Osteocyte (in vitro differentiated cells): ENCODE measurements at regions not wholly inside any gene's neighbourhood (a gene's known extent, or its start where the extent isn't known, plus 50 kb on each side); places are given as distances from the start of the nearest gene placed in this dataset.

Source experiments
- DNase-seq: peaks from one replicate; pipeline ENCODE4 v3.0.0; 2021; ENCODE audit warnings: mixed read lengths; ENCODE audit not compliant: unreplicated experiment; ENCODE audit errors: extremely low spot score
- H3K27ac Mint-ChIP-seq: one replicate; pipeline ENCODE4 v1.8.0; 2021; ENCODE audit warnings: mild to moderate bottlenecking, mixed read lengths; ENCODE audit not compliant: unreplicated experiment
- H3K27me3 Mint-ChIP-seq: one replicate; pipeline ENCODE4 v1.8.0; 2021; ENCODE audit warnings: mixed read lengths; ENCODE audit not compliant: unreplicated experiment
- H3K36me3 Mint-ChIP-seq: one replicate; pipeline ENCODE4 v1.8.0; 2021; ENCODE audit warnings: mixed read lengths; ENCODE audit not compliant: unreplicated experiment
- H3K4me1 Mint-ChIP-seq: one replicate; pipeline ENCODE4 v1.8.0; 2021; ENCODE audit warnings: mixed read lengths; ENCODE audit not compliant: unreplicated experiment
- H3K4me3 Mint-ChIP-seq: one replicate; pipeline ENCODE4 v1.8.0; 2021; ENCODE audit warnings: mild to moderate bottlenecking, moderate library complexity, mixed read lengths; ENCODE audit not compliant: unreplicated experiment
- H3K9me3 Mint-ChIP-seq: one replicate; pipeline ENCODE4 v1.8.0; 2021; ENCODE audit warnings: mixed read lengths; ENCODE audit not compliant: unreplicated experiment
- TF ChIP-seq, protein P1 (sequence below): fragments of 200-600 bp; sonication (generic); IDR thresholded peaks from 2 replicates; pipeline ENCODE4 v1.5.0; 2021; ENCODE audit warnings: antibody characterized with exemption, mild to moderate bottlenecking, moderate library complexity

DNA sequence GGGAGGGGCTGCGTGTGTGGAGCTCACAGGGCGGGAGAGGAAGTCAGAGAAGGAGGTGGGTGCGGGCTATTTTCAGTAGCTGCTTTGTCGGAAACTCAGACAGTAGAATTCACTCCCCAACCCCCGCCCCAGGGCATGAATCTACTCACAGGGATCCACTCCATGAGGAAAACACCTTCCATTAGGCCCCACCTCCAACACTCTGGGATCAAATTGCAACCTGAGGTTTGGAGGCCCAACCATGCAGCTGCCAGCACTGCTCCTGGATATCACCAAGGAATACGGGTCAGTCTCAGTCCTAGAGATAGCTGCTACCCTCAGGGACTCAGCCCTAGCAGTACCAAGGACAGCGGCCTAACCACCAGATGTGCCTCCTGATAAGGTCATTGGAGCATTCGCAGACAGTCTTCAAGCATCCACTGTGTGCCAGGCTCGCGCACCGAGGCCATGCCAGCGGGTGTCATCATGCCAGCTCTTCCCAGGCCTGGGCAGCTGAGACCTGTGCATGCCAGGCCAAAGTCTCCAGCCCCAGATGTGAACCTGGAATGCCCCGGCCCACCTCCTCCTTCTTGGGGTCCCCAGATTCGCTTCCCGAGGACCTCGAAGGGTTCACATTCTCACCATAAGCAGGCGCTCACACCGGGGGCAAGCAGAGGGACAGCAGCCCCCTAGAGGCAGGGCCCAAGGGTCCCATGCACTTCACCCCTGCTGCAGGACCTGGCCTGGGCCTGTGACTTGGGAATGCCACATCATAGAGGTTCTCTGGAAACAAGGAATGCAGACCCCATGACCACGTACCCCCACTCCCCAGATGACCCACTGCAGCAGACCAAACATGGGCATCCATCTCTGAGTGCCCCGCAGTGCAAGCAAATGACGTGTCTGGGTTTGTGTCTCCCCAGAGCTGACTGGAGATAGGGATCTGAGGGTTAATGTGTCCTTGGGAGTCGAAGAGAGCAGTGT is 102.3 kb downstream of the ADRA2C start:
- no peak for DNase-seq
- Mint-ChIP-seq H3K27me3 (peaks cover 28% of the 10 kb centered on the region), H3K4me3 (no peak overlapping the region), H3K27ac (no peak overlapping the region), H3K9me3 (no peaks in the 10 kb centered on the region), H3K4me1 (peaks cover 4% of the 10 kb centered on the region), H3K36me3 (no peaks in the 10 kb centered on the region)
- TF ChIP-seq, protein P1, sequence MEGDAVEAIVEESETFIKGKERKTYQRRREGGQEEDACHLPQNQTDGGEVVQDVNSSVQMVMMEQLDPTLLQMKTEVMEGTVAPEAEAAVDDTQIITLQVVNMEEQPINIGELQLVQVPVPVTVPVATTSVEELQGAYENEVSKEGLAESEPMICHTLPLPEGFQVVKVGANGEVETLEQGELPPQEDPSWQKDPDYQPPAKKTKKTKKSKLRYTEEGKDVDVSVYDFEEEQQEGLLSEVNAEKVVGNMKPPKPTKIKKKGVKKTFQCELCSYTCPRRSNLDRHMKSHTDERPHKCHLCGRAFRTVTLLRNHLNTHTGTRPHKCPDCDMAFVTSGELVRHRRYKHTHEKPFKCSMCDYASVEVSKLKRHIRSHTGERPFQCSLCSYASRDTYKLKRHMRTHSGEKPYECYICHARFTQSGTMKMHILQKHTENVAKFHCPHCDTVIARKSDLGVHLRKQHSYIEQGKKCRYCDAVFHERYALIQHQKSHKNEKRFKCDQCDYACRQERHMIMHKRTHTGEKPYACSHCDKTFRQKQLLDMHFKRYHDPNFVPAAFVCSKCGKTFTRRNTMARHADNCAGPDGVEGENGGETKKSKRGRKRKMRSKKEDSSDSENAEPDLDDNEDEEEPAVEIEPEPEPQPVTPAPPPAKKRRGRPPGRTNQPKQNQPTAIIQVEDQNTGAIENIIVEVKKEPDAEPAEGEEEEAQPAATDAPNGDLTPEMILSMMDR, result no peak

DNA sequence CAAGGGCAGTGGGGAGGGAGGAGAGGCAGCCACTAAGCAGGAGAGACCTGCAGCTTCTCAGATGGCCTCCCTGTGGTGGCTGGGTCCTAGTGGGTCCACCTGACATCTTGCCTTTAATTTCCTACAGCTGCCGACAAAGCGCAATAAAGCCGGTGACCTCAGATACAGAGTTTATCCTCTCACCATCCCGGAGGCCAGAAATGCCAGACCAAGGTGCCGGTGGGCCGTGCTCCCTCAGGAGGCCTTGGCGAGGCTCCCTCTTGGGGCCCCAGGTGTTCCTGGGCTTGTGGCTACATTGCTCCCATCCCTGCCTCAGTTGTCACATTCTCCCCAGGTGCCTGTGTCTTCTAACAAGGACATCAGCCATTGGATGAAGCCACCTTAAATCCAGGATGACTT is 103.0 kb downstream of the ADRA2C start:
- Mint-ChIP-seq H3K27me3 (peaks cover 26% of the 10 kb centered on the region), H3K9me3 (no peaks in the 10 kb centered on the region), H3K4me1 (peaks cover 4% of the 10 kb centered on the region), H3K36me3 (no peaks in the 10 kb centered on the region), H3K27ac (no peak overlapping the region), H3K4me3 (no peak overlapping the region)
- TF ChIP-seq, protein P1, result no peak
- no peak for DNase-seq

DNA sequence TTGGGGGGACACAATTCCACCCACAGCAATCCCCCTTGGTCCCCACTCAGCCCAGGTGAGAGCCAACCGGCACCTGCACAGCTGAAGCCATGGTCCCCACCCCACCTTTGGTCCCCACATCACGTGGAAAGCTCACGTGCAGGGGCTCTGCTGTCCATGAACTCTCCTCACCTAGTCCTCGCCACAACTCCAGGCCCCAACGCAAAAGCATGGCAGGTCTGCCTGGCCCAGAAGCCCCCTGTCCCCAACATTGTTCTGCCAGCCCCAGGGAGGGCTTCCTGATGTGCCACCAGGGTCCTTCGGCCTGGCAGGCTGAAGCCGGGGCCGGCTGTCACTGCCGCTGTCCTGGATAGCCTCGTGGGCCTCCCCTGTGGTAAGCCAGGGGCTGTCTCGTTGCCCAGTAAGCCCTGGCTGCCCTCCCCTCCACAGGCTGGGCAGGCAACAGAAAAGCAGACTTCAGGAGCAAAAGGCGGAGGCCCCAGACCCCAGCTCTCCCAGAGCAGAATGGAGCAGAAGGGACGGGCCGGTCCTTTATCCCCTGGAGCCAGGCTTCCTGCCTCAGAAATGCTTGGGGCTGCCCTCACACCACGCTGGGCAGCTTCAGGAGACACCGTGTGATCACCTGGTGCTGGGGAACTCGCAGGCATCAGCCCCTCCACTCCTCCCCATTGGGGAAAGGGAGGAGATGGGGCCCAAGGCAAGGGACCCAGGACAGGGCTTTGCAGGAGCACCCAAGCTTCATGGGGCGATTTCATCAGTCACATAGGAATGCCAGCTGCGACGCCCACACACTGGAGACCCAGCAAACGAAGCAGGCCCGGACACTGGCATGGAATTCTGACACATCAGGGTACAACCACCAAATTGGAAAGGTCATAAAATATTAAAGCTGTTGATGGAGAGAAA is 103.7 kb downstream of the ADRA2C start:
- Mint-ChIP-seq H3K27ac (no peak overlapping the region), H3K9me3 (no peaks in the 10 kb centered on the region), H3K36me3 (no peaks in the 10 kb centered on the region), H3K4me3 (no peak overlapping the region), H3K4me1 (peaks cover 4% of the 10 kb centered on the region), H3K27me3 (peaks cover 31% of the 10 kb centered on the region)
- TF ChIP-seq, protein P1, result no peak
- no peak for DNase-seq

DNA sequence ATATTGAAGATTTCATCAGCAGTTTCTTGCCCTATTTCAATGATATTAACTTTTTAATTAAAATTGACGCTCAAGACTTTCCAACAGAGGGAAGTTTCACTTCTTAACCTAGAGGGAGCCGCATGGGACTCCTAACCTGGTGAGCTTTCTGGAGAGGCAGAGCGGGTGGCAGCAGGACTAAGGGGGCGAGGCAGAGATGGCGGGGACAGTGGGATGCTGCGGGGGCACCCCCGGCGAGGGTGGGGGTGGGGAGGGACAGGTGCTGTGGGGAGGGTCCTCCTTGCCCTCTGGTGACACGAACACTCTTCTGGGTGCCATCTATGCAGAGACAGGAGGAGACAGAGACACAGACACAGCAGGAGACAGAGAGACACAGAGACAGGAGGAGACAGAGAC is 104.4 kb downstream of the ADRA2C start:
- H3K4me1 Mint-ChIP-seq, result peaks cover 4% of the 10 kb centered on the region
- no peaks in the 10 kb centered on the region for H3K9me3 Mint-ChIP-seq
- no peaks in the 10 kb centered on the region for H3K36me3 Mint-ChIP-seq
- no peak overlapping the region for H3K27ac Mint-ChIP-seq
- peaks cover 32% of the 10 kb centered on the region for H3K27me3 Mint-ChIP-seq
- TF ChIP-seq, protein P1, result no peak
- DNase-seq, result no peak
- H3K4me3 Mint-ChIP-seq, result no peak overlapping the region
